HG03442 (cell line): ENCODE measurements at regions not wholly inside any gene's neighbourhood (a gene's known extent, or its start where the extent isn't known, plus 50 kb on each side); places are given as distances from the start of the nearest gene placed in this dataset.

ENCODE experiments used
- ATAC-seq: cut with Tn5 transposase; IDR thresholded peaks from one replicate; pipeline ENCODE4 v1.9.1; 2021; ENCODE audit warnings: mild to moderate bottlenecking, moderate library complexity; ENCODE audit not compliant: unreplicated experiment

DNA sequence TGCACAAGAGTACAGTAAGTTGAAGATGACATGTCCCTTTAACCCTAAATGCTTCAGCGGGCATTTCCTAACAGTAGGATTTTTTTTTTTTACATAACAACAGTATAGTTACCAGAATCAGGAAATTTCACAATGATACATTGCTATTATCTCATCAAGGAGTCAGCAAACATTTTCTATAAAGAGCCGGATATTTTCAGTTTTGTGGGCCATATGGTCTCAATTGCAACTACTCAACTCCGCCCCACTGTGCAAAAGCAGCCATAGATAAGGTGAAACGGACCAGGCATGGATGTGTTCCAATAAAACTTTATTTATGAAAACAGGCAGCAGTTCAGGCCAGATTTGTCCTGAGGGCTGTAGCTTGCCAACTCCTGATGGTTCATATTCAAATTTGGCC is 130.6 kb downstream of the SMAD6 start:
- no peak for ATAC-seq

DNA sequence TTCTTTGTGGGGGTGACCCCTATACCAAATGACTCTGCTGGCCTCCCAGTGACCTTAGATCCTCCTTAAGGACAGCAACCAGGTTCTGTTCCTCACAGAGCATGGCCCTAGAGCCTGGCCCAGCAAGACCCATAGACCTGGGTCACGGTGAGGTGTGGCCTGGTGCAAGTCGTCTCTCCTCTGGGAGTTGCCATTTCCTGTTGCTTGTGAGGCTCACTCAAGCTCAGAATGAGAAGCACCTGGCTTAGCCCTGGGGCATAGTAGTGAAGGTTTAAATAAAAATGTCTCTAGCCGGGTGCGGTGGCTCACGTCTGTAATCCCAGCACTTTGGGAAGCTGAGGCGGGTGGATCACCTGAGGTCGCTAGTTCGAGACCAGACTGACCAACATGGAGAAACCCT is 131.3 kb downstream of the SMAD6 start:
- no peak for ATAC-seq

DNA sequence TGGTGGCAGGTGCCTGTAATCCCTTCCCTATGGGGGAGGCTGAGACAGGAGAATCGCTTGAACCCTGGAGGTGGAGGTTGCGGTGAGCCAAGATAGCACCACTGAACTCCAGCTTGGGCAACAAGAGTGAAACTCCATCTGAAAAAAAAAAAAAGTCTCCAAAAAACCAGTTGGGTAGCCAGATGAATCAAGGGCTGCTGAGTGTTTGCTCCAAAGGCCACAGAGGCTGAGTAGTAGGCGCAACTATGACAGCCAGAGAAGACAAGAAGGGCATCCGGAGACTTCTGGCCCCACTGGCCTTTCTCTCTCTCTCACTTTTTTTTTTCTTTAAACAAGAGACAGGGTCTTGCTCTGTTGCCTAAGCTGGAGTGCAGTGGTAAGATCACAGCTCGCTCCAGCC is 131.8 kb downstream of the SMAD6 start:
- no peak for ATAC-seq

DNA sequence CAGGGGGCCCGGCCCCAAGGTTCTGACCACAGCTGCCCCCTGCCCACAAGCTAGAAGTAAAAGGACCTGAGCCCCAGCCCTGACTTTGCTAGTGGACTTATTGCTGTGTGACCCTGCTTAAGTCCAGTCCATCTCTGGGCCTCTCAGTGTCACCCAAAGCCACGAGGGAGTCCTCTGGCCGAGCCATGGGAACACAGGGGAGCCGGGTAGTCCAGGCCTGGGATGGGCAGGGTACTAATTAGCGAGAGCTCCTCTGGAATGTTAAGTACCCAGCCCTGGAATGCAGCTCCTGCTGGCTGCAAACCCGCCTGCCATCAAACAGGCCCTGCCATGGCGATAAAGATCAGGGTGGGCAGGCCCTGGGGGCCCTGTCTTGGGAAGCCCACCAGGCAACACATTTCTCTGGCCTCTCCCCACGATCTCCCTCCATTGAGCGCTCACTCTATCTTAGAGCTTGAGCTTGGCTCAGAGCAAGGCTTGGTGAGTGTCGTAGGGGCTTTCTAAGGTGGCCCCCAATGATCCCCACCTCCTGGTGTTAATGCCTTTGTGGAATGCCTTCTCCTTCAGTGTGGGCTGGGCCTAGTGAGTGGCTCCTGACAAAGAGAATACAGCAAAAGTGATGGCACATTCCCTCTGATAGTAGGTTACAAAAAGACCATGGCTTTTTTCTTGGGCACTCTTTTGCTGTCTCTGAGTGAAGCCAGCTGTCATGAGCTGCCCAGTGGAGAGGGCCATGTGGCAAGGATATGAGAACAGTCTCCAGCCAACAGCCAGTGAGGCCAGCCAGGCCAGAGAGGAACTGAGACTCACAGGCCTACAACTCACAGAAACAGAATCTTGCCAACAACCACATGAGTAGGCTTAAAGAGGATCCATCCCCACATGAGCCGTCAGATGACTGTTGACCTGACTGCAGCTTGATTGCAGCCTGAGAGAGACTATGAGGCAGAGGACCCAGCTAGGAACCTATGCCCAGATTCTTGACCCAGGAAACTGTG is 133.1 kb downstream of the SMAD6 start:
- ATAC-seq: no peak

DNA sequence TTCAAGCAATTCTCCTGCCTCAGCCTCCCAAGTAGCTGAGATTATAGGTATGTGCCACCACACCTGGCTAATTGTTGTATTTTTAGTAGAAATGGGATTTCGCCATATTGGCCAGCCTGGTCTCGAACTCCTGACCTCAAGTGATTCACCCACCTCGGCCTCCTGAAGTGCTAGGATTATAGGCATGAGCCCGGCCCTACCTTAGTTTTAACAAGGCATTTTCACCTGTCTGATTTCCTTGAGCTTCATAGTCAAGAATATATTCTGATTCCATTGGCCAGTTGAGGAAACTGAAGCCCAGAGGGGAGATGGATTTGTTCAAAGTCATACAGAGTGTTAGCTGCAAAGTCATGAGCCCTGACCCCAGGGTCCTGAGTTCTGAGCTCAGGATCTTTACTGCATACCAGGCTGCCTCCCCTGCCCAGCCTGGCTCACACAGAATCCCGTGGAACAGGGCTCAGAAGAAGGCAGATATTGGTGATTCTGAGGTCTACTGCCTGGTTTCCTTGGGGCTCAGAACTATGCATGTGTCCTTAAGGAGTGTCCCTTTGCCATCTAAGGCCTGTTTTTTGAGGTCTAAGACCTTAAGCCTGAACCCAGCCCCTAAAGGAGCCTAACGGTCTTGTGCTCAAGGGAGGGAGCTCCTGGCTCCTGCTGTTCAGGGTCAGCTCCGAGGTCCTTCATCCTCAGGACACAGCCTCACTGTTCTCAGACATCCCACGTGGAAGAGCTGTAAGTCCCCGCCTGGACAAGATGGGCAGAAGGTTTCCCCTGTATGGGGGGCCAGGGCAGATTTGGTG is 134.4 kb downstream of the SMAD6 start:
- no peak for ATAC-seq

DNA sequence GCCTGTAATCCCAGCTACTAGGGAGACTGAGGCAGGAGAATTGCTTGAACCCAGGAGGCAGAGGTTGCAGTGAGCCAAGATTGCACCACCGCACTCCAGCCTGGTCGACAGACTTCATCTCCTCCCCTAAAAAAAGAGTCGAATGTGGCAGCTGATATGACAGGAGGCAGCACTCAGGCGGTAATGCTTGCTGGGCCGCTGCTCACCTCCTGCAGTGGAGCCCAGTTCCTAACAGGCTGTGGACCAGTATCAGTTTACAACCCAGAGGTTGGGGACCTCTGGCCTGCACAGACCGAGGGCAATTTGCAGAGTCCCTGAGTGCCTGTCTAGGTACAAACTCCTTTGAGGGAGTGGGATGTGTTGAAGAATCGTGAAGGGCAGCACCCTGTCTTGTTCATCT is 136.2 kb downstream of the SMAD6 start:
- no peak for ATAC-seq

DNA sequence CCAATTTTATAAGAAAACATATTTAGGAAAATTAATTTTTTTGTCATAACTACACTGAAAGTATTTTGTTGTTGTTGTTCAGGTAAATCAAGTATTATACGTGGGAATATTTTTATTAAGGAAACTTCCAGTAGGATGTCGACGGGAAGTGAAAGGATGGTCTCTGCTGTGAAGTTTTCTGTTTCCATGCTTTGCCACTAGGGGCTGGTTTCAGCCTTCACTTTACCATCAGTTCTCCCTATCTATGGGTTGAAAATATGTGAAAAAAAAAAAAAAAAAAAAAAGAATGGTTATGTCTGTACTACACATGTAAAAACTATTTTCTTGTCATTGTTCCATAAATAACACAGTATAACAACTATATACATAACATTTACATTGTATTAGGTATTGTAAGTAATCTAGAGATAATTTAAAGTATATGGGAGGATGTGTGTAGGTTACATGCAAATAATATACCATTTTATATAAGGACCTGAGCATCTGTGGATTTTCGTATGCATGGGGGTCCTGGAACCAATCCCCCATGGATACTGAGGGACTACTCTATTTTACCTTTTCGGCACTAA is 136.7 kb downstream of the SMAD6 start:
- ATAC-seq: no peak

DNA sequence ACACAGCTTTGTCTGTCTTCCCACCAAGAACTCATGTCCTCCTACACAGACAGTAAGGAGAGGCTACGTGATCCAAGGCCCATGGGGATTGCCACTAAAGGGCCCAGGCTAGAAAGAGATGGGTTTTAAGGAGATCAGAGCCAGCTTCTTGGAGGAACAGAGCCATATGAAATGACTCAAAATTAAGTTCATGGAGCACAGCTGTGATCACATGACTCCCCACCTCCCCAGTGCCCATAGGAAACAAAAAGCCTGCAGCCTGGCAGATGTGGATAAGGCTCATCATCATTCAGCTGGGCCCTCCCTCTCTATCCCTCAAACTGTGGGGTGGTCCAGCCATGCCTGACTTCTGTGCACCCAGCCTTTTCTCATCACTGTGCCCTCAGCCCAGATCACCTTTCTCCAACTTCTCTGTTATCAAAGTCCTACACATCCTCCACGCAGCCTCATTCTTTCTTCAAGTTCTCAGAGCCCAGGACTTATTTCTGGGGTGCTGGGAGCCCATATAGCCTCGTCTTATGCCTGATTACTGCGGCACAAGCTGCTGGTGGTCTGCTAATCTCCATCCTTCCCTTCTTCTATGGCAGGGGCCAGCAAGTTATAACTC is 137.6 kb downstream of the SMAD6 start:
- ATAC-seq: no peak

DNA sequence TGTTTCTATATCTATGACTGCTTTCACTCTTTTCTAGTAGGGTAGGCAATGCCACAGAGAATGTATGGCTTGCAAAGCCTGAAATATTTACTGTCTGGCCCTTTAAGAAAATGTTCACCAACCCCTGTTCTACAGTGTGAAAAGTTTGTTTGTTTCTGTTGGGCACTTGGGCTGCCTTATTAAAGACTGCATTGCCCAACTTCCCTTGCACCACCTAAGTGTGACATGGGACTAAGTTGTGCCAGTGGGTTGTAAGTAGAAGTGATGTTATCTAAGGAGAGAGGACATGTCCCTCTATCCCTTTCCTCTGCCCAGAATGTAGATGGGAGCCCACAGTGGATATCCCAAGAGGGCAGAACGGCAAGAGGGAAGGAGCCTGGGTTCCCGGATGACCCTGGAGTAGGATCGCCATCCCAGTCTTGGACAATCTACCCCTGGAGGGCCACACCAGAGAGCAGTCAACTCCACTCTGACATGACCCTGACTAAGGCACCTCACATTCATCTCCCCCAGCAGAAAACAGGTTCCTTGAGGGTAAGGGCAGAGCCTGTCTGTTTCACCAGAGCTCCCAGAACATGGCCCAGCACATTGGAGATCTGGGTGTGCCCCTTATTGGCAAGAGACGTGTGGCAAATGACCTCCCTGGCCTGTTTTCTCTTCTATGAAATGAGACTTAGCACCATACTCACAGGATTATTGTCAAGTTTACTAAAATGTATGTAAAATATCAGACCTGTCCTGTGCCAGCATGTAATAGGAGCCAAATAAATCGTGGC is 138.8 kb downstream of the SMAD6 start:
- no peak for ATAC-seq

DNA sequence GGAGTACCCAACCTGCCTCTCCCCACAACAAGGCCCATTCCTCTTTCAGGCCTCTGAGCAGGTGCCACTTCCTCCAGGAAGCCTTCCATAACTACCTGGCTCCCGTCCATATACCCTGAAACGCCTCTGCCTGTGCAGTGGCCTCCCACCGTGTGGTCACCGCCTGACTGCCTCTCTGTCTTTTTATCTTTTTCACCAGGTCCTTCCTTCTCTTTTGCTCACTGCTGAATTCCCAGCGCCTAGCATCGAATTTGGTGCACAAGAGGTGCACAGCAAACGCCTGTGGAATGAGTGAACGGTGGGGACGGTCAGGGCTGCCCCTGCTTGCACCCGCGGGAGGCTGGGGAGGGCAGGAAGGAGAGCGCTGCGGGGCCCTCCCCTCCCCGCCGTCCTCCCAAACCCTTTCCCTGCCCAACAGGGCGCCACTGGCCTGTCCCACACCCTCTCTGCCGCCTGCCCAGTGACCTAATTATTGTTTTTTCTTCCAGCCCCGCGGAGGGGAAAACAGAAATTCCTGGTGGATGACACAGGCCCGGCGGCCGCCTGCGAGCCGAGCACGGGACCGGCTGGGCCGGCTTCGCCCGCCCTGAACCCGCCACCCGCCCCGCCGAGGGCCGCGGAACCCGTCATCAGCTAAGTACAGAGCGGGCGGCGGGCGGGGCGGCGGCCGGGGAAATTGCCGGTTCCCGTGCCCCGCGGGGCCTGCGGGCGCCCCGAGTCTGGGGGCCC is 140.1 kb downstream of the SMAD6 start:
- no peak for ATAC-seq

DNA sequence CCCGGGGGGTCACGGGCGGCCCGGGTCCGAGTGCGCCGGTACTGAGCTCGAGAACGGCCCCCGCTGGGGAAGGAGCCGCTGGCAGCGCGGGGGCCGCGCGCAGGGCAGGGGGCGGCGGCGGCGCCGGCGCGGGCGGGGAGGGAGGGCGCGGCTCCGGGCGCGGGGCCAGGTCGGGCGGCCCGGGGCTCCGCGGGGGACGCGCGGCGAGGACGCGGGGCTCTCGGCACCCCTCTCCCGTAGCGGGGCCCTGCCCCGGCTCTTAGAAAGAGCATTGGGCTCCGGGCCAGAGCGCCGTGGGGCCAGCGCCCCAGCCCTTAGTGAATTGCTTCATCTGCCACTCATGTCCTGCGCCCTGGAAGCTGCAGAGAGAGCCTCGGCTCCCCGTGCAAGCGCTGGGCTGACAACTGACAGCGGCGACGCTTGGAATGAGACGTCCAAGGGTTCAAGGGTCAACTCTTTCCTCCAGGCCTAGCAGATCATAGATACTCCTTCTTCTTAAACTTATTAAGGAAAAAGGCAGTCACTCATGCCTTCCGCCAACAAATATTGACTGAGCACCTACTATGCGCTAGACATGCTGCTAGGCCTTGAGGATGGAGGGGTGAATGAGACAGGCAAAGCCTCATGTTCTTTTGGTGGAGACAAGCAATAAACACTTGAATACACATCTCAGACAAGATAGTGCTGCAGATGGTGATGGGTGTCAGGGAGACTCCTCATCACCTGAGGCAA is 140.8 kb downstream of the SMAD6 start:
- ATAC-seq: no peak

DNA sequence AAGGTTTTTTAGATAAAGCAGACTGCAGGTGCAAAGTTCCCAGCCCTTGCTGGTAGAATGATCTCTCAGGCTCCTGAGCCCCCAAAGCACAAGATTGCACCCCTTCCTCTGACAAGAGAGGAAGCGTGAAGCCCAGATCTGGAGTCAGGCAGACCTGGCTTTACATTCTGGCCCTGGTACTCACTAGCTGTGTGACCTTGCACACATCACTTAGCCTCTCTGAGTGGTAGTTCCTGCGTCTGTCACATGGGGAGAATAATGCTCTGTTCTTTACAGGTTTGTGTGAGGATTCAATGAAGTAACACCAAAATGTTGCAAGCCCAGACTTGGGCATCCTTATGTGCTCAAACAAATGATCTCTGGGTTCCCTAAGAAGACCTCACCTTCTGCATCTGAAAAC is 141.5 kb downstream of the SMAD6 start:
- ATAC-seq: no peak

DNA sequence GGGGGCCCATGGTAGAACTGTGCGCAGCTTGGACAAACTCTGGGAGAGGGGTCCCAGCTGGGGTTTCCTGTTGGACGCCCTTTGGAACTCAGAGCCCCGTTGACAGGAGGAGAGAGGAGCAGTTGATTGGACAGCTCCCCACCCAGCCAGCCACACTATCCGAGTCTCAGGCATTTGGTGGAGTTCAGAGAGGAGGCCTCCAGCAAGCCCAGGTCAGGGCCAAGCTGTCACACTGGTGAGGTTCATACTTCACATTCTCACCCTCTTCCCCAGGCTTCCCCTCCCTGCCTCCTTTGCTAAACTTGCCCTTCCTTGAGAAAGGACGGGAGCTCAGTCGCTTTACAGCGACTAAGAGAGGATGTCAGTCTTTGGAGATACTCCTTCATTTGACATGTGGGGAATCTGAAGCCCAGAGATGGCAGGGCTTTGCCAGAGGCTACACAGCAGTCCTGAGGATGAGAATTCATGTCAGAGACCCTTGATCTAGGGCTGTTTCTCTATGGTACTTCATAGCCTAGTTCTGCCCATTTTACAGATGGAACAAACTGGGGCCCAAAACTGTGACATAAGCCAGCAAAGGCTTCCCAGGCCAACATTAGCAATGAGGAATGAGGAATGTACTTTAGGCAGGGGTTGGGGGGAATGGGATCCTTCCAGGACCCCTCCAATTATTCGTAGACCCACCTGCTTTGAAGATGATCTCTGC is 142.2 kb downstream of the SMAD6 start:
- ATAC-seq: no peak

DNA sequence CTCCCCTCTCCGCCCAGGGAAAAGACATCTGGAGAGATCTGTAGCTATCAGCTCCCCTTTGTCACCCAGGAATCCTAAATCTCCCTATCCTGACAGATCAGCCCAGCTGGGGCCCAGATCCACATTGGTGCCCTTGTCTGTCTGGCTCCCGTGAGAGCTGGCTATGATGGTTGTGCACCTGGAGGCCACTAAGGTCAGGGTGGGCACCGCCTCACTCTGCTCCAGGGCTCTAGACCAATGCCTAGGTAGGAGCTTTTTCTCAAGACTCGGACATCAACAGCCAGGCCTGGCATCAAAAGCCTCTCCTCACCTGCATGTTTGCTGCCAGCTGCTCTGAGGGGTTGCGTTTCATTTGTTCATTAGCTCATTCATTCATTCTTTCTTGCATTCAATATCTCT is 142.7 kb downstream of the SMAD6 start:
- no peak for ATAC-seq

DNA sequence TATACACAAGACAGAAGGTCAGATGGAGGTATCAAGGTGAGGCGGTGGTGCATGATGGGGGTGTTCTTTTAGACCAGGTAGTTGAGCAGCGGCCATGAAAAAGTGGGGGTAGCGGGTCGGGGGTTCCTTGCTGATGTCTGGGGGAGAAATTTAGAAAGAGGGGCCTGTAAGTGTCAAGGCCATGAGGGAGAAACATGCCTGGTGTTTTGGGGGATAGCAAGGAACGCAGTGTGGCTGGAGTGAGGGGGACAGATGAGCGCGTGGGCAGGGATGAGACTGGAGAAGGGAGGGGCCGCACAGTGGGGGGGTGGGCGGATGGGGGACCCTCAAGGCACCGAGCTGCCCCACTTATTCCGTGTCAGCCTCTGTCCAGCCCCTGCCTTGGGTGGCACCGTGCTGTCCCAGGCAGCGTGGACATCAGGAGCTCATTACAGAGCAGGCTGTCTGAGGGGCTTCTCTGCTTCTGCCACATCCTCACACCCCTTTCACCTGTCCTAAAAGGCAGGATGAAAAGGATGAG is 143.3 kb downstream of the SMAD6 start:
- ATAC-seq: no peak

DNA sequence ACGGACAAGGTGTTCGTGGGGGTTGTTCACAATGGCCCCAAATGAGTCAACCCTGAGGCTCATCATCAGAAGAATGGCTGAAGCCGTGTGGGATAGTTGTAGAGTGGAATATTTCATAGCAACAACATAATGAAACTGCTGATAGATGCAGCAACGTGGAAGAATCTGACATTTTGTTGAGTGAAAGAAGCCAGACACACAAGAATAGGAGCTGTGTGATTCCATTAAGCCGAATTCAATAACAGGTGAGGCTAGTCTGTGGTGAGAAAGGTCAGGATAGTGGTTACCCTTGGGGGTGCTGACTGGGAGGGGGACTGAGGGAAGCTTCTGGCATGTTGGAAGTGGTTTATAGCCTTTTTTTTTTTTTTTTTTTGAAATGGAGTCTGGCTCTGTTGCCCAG is 144.0 kb downstream of the SMAD6 start:
- no peak for ATAC-seq

DNA sequence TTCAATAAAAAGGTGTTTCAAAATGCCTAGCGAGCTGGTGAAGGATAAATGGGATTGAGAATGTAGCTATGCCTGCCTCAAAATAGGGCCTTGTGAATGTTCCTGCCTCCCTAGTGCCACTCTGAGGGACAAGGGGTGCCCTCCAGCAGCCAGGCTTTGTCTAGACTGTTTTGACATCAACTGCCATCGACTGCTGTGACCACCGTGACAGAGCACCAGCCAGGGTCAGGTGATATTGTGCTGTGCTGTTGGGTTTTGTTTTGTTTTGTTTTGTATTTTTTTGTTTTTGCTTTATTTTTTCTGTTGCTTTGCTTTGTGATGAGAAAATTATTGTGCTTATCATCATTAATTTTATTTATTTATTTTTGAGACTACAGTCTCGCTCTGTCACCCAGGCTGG is 144.8 kb downstream of the SMAD6 start:
- ATAC-seq: no peak

DNA sequence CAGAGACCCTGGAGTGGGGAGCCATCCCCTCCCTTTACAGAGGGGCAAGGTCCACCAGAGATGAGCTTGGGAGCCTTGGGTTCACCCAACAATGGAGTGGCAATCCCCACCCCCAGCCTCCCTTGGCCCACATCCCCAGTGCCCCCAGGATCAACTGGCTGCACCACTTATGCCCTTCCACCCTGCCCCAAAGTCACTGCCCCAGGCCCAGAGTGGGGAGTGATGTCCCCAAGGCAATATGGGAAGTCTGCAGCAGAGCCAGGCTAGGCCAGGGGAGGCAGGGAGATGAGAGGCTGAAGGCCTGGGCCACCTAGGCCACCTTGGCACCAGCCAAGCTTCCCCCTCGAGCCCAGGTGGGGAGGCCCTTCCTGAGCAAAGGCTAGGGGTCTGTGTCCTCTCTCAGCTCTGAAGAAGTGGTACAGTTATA is 145.5 kb downstream of the SMAD6 start:
- ATAC-seq: no peak
